Stimulated activated CD4-positive, alpha-beta T cell treated with anti-CD3 and anti-CD28 coated beads, Interleukin-1b, Interleukin-23, amount 100 ng/mL, for 4 hours (primary cell): ENCODE measurements at regions not wholly inside any gene's neighbourhood (a gene's known extent, or its start where the extent isn't known, plus 50 kb on each side); places are given as distances from the start of the nearest gene placed in this dataset.
"Not testable (repeated sequence)": the region's sequence is repeated elsewhere in the genome, so short reads cannot be mapped to it uniquely, and the experiment has no call there.

Source experiments
- DNase-seq, 2 donors: peaks; one replicate each; pipeline ENCODE4 v3.0.0-alpha.2; 2020; ENCODE audit warnings: low read depth in 2 of 2

- peak in 1 of 2 donors; percentile 19 for DNase-seq
Measured at GRCh38 chr7:65621580-65622201, 248.0 kb downstream of the ZNF92 start.

DNA sequence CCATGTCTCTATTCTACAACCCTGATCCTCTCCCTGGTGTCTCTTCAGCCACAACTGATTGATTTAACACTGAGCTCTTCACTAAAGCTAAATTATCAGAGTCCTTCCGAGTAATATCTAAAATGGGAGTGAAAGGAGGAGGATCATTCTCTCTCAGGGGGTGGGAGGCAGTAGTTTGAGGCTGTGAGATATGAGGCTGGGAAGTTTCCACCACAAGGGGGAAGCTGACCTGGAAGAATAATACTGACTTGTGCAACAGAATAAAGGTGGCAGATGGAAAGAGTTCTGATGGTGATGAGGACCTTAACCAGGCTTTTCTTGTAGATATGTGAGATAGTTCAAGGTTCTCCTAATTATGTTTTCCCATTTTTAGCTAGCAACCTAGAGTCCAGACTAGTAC lies 241.6 kb upstream of the VKORC1L1 start:
- DNase-seq: not testable (repeated sequence)

DNA sequence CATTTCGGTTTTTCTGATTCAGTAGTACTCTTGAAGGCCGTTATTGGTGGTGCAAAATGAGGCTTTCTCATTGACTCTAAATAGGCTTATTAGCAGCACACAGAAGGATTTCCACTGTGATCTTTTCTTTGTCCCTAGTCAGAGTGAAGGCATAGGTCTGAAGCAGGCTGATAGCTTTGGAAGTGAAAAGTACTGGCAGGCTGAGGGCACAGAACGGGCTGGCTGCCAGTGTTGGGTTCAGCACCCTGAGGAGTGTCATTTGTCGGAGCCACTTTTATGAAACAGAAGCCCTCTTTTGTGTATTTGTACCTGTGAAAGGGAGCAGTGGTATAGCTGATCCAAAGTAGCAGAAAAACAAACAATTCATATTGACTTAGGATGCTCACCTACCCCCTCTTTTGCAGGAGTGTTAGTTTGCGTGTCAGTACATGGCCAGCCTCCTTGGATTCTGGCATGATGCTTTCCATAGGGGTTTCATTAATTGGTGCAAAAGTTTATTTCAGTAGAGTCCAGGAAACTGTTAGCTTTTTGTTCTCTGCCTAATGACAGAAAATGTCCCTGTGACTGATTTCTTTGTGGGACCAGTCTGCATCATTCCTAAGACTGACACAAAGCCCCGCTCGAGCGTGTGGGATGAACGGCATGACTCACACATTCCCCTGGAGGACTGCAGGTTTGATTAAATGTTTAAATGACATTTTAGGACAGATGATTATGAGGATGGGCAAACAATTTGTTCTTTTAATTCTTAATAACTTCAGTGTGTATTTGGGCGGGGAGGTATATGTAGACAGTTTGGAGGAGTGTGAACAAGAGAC lies 239.1 kb upstream of the VKORC1L1 start:
- not testable (repeated sequence) for DNase-seq

- not testable (repeated sequence) for DNase-seq
Measured at GRCh38 chr7:65638918-65639317, 234.0 kb upstream of the VKORC1L1 start.

- DNase-seq: not testable (repeated sequence)
Measured at GRCh38 chr7:65639717-65640116, 233.2 kb upstream of the VKORC1L1 start.

GRCh38 chr7:65643498-65643897 lies 229.4 kb upstream of the VKORC1L1 start:
- DNase-seq: not testable (repeated sequence)

- DNase-seq: not testable (repeated sequence)
Measured at GRCh38 chr7:65647153-65647964, 225.5 kb upstream of the VKORC1L1 start.

DNA sequence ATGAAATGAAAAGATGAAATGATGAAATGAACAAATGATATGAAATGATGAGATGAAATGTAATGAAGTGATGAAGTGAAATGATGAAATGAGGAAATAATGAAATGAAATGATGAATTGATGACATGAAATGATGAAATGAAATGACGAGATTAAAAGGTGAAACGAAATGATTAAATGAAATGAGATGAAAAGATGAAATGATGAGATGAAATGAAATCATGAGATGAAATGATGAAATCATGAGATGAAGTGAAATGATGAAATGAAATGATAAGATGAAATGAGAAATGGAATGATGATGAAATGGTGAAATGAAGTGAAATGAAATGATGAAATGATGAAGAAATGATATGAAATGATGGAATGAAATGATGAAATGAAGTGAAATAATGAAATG lies 221.7 kb upstream of the VKORC1L1 start:
- DNase-seq: not testable (repeated sequence)

DNA sequence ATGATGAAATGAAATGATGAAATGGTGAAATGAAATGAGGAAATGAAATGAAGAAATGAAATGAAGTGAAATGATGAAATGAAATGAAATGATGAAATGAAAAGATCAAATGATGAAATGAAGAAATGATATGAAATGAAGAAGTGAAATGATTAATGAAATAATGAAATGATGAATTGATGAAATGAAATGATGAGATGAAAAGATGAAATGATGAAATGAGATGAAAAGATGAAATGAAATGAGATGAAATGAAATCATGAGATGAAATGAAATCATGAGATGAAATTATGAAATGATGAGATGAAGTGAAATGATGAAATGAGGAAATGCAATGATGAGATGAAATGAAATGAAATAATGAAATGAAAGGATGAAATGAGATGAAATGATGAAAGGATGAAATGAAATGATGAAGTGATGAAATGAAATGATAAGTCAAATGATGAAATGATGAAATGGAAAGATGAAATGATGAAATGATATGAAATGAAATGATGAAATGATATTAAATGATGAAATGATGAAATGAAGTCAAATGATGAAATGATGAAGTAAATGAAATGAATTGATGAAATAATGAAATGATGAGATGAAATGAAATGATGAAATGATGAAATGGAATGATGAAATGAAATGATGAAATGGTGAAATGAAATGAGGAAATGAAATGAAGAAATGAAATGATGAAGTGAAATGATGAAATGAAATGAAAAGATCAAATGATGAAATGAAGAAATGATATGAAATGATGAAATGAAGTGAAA lies 220.9 kb upstream of the VKORC1L1 start:
- DNase-seq: not testable (repeated sequence)

DNA sequence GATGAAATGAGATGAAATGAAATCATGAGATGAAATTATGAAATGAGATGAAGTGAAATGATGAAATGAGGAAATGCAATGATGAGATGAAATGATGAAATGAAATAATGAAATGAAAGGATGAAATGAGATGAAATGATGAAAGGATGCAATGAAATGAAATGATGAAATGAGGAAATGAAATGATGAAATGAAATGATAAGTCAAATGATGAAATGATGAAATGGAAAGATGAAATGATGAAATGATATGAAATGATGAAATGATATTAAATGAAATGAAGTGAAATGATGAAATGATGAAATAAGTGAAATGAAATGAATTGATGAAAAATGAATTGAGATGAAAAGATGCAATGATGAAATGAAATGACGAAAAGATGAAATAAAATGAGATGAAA lies 220.2 kb upstream of the VKORC1L1 start:
- not testable (repeated sequence) for DNase-seq

- not testable (repeated sequence) for DNase-seq
Measured at GRCh38 chr7:65656494-65657188, 216.2 kb upstream of the VKORC1L1 start.

DNA sequence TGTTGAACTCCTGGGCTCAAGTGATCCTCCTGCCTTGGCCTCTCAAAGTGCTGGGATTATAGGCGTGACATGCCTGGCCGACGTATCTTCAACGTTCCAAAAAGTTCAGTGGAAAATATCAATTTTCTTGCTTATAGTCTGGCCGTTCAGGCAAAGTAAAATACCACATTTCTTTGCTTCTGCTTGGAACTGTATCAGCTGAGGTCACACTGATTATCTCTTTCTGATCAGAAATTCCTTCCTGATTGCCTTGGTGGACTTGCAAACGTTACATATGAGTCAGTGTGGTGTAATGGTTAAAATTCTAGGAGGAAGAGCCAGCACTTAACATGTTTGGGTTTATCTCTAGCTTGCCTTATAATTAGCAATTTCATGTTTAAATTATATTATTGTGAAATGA lies 189.5 kb upstream of the VKORC1L1 start:
- not testable (repeated sequence) for DNase-seq

DNA sequence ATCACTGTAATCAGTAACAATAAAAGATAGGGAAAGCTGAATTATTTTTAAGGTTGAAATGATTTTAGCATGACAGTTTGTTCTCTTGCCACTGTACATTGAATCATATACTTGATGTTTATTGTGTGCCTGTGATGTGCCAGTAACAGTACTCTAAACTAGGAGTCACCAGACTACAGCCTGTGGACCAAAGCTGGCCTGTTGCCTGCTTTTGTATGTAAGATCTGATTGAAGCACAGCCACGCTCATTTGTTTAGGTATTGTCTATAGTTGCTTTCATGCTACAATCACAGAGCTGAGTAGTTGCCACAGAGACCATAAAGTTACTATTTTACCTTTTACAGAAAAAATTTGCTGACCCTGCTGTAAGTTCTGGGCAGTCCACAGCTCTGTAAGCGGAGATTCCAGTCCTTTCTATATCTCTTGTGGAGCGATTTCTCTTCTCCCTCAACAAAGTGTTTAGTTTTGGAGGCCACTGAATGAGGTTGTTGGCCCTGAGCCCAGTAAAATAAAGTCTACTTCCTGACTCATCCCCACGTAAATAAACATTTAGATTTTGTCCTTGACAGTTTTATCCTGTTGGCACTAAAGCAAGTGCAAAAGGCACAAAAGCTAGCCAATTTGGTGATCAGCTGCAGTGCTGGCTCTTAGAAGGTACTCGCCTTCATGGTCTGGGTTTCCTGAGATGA lies 173.7 kb upstream of the VKORC1L1 start:
- DNase-seq: not testable (repeated sequence)

DNA sequence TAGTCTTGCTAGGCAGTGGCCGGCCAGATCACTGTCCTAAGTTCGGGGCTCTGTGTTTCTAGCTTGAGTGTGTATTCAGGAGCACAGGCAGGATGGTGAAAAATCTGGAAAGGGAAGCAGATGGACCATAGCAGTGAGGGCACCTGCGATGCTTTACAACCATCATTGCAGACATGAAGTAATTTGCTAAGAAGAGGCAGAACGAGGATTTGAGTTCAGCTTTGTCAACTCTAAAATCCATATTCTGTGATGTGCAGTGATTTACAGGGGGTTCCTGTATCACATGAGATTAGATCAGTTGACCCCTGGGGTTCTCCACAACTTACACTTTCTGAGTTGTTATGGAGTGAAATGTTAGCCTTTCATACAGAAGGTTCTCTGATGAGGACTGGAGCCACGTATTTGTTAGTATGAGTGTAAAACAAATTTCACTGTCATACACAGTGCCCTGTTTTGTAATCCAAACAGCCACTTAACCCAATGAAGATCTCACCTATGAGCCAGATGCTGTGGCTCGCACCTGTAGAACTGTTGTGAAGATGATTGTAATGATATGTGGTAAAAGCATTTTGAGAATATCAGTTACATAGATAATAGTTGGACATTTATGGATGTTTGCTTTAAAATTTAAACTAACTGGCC lies 173.0 kb upstream of the VKORC1L1 start:
- not testable (repeated sequence) for DNase-seq

DNA sequence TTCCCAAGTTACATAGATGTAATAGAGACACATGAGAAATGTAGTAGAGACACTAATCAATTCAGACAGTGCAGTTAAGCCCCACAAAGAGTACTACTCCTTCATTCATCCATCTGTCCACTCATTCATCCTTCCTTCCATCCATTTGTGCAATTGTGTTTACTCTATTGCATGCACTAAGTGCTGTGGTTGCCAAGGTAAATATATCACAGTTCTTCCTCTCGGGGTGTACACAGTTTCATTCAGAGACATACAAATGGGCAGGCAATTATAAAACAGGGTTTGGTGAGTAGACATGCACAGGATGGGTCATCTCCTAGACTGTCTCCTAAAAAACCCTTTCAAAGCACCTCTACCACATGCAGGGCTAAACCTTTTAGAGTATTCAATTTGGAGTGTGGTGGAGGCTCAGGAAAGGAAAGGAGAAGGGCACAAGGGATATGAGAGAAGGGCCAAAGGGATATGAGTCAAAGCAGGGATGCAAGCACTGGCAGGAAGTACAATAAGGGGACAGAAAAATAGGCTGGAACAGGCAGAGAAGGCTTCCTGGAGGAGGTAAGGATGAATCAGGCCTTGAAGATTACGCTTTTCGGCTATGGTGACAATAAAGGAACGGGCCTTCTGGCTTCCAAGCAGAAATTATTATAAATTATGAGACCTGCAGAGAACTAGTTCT lies 153.6 kb upstream of the VKORC1L1 start:
- not testable (repeated sequence) for DNase-seq

DNA sequence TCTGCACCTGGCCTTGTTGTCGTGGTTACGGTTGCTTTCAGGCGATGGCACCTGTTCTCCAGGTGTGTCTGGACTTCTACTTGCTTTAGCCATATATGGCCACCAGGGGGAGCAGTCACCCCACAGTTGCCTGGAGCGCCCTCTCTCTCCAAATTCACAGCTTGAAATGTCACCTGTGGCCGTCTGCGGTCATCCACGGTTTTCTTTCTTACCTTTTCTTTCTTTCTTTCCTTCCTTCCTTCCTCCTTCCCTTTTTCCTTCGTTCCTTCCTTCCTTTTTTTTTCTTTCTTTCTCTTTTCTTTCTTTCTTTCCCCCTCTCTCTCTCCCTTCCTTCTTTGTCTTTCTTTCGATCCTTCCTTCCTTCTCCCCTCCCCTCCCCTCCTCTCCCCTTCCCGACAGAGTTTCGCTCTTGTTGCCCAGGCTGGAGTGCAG lies 150.5 kb upstream of the VKORC1L1 start:
- DNase-seq: peak; percentile 39 to 58

- DNase-seq: not testable (repeated sequence)
Measured at GRCh38 chr7:65727182-65727581, 145.7 kb upstream of the VKORC1L1 start.

- DNase-seq: no peak
Measured at GRCh38 chr7:65731129-65731528, 141.7 kb upstream of the VKORC1L1 start.

DNA sequence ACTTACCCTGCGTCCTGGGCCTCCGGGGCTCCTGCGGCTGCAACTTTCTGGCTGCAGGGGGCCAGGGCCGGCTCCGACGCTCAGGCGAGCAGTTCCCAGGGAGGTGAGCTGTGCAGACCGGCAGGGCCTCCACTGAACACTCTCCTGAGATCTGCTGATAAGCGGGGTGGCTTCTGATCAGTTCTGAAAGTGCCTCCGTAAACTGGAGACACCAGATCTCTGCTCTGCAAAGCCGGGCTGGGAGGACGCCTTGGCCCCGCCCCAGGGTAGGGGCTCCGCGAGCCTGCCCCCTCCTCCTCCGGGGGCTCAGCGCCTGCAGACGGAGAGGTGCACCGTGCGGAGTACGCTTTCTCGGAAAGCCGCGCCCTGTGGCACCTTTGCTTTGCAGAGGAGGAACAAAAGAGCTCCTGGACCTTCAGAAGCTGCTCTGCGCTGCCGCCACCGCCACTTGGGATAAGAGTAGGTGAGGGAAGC lies 141.3 kb upstream of the VKORC1L1 start:
- no peak for DNase-seq
